KMS-11 (cell line): ENCODE measurements at regions not wholly inside any gene's neighbourhood (a gene's known extent, or its start where the extent isn't known, plus 50 kb on each side); places are given as distances from the start of the nearest gene placed in this dataset.

Experiments
- H2AFZ ChIP-seq: fragments of 200-600 bp; sonication (generic); 2 replicates; pipeline ENCODE4 v1.6.1; 2016; ENCODE audit warnings: antibody characterized with exemption, mixed run types, low read depth
- H3K27ac ChIP-seq: fragments of 200-600 bp; sonication (generic); 2 replicates; pipeline ENCODE4 v1.6.1; 2016; ENCODE audit warnings: mild to moderate bottlenecking, mixed run types
- H3K27me3 ChIP-seq: fragments of 200-600 bp; sonication (generic); 2 replicates; pipeline ENCODE4 v1.6.1; 2017; ENCODE audit warnings: mild to moderate bottlenecking, low read depth, mixed run types, moderate library complexity; ENCODE audit not compliant: insufficient read depth
- H3K36me3 ChIP-seq: fragments of 200-600 bp; sonication (generic); 2 replicates; pipeline ENCODE4 v1.6.1; 2017; ENCODE audit warnings: mild to moderate bottlenecking, mixed run types; ENCODE audit not compliant: insufficient read depth
- H3K4me1 ChIP-seq: fragments of 200-600 bp; sonication (generic); 2 replicates; pipeline ENCODE4 v1.6.1; 2016; ENCODE audit warnings: mild to moderate bottlenecking, low read depth, mixed run types; ENCODE audit not compliant: poor library complexity, severe bottlenecking
- H3K4me2 ChIP-seq: fragments of 200-600 bp; sonication (generic); 2 replicates; pipeline ENCODE4 v1.7.0; 2016; ENCODE audit warnings: mild to moderate bottlenecking, mixed run types
- H3K4me3 ChIP-seq: fragments of 200-600 bp; sonication (generic); IDR thresholded peaks from 2 replicates; pipeline ENCODE4 v1.6.1; 2017; ENCODE audit warnings: low read depth, low read length, mixed read lengths; ENCODE audit not compliant: insufficient read depth
- H3K79me2 ChIP-seq: fragments of 200-600 bp; sonication (generic); 2 replicates; pipeline ENCODE4 v1.6.1; 2016; ENCODE audit warnings: low read depth, mixed run types; ENCODE audit not compliant: insufficient read depth
- H3K9ac ChIP-seq: fragments of 200-600 bp; sonication (generic); 2 replicates; pipeline ENCODE4 v1.6.1; 2016; ENCODE audit warnings: mild to moderate bottlenecking, mixed run types
- H4K20me1 ChIP-seq: fragments of 200-600 bp; sonication (generic); 2 replicates; pipeline ENCODE4 v1.6.1; 2016; ENCODE audit warnings: mild to moderate bottlenecking, mixed run types; ENCODE audit not compliant: insufficient read depth
- TF ChIP-seq, protein P1 (sequence below): fragments of 200-600 bp; sonication (generic); conservative IDR thresholded peaks from 2 replicates; pipeline ENCODE4 v1.6.1; 2017; ENCODE audit warnings: low read depth, mild to moderate bottlenecking, antibody characterized with exemption, low read length, moderate library complexity, mixed read lengths

- H2AFZ ChIP-seq: no peak overlapping the region
- no peak overlapping the region for H3K4me3 ChIP-seq
- no peaks in the 10 kb centered on the region for H3K4me1 ChIP-seq
- no peak overlapping the region for H3K27ac ChIP-seq
- H4K20me1 ChIP-seq: no peaks in the 10 kb centered on the region
- H3K9ac ChIP-seq: no peak overlapping the region
- no peak overlapping the region for H3K4me2 ChIP-seq
- no peaks in the 10 kb centered on the region for H3K27me3 ChIP-seq
- TF ChIP-seq, protein P1, sequence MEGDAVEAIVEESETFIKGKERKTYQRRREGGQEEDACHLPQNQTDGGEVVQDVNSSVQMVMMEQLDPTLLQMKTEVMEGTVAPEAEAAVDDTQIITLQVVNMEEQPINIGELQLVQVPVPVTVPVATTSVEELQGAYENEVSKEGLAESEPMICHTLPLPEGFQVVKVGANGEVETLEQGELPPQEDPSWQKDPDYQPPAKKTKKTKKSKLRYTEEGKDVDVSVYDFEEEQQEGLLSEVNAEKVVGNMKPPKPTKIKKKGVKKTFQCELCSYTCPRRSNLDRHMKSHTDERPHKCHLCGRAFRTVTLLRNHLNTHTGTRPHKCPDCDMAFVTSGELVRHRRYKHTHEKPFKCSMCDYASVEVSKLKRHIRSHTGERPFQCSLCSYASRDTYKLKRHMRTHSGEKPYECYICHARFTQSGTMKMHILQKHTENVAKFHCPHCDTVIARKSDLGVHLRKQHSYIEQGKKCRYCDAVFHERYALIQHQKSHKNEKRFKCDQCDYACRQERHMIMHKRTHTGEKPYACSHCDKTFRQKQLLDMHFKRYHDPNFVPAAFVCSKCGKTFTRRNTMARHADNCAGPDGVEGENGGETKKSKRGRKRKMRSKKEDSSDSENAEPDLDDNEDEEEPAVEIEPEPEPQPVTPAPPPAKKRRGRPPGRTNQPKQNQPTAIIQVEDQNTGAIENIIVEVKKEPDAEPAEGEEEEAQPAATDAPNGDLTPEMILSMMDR: no peak
- H3K36me3 ChIP-seq: no peaks in the 10 kb centered on the region
- H3K79me2 ChIP-seq: no peaks in the 10 kb centered on the region
Observed at GRCh38 chr19:27720155-27720554, 1492.8 kb downstream of the UQCRFS1 start.

DNA sequence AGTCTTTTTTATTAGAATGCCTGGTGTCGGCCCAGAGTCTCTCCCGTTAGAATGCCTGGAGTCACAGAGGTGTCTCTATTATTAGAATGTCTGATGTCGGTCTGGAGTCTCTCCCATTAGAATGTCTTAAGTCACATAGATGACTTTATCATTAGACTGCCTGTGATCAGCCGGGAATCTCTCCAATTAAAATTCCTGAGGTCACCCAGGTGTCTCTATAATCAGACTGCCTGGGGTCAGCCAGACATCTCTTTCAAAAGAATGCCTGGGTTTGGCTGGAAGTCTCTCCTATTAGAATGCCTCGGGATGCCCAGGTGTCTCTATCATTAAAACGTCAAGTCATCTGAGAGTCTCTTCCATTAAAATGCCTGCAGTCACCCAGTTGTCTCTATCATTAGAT, 1493.9 kb downstream of the UQCRFS1 start:
- no peaks in the 10 kb centered on the region for H3K27me3 ChIP-seq
- H3K9ac ChIP-seq: no peak overlapping the region
- no peaks in the 10 kb centered on the region for H4K20me1 ChIP-seq
- H3K27ac ChIP-seq: no peak overlapping the region
- no peak overlapping the region for H3K4me2 ChIP-seq
- H3K4me3 ChIP-seq: no peak overlapping the region
- H3K4me1 ChIP-seq: no peaks in the 10 kb centered on the region
- H3K79me2 ChIP-seq: no peaks in the 10 kb centered on the region
- no peak overlapping the region for H2AFZ ChIP-seq
- H3K36me3 ChIP-seq: no peaks in the 10 kb centered on the region
- TF ChIP-seq, protein P1: no peak

GRCh38 chr19:27718234-27718633, 1494.7 kb downstream of the UQCRFS1 start:
- Histone ChIP-seq H3K4me1 (no peaks in the 10 kb centered on the region), H3K4me3 (no peak overlapping the region), H3K27ac (no peak overlapping the region), H4K20me1 (no peaks in the 10 kb centered on the region), H3K9ac (no peak overlapping the region), H2AFZ (no peak overlapping the region), H3K27me3 (no peaks in the 10 kb centered on the region), H3K36me3 (no peaks in the 10 kb centered on the region), H3K79me2 (no peaks in the 10 kb centered on the region), H3K4me2 (no peak overlapping the region)
- TF ChIP-seq, protein P1: no peak

GRCh38 chr19:27717825-27718224, 1495.1 kb downstream of the UQCRFS1 start:
- no peaks in the 10 kb centered on the region for H3K27me3 ChIP-seq
- no peak overlapping the region for H3K4me2 ChIP-seq
- H3K27ac ChIP-seq: no peak overlapping the region
- no peaks in the 10 kb centered on the region for H3K36me3 ChIP-seq
- H3K79me2 ChIP-seq: no peaks in the 10 kb centered on the region
- TF ChIP-seq, protein P1: no peak
- H3K4me1 ChIP-seq: no peaks in the 10 kb centered on the region
- no peak overlapping the region for H2AFZ ChIP-seq
- H3K9ac ChIP-seq: no peak overlapping the region
- H4K20me1 ChIP-seq: no peaks in the 10 kb centered on the region
- no peak overlapping the region for H3K4me3 ChIP-seq

DNA sequence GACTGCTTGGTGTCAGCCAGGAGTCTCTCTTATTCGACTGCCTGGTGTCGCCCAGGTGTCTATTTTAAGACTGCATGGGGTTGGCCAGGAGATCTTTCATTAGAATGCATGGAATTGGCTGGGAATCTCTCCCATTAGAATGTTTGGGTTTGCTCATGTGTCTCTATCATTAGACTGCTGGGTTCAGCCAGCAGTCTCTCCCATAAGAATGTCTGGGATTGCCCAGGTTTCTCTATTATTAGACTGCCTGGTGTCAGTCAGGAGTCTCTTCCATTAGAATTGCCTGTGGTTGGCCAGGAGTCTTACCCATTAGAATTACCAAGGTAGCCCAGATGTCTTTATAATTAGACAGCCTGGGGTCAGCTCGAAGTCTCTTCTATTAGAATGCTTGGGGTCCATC, 1496.0 kb downstream of the UQCRFS1 start:
- TF ChIP-seq, protein P1: no peak
- no peaks in the 10 kb centered on the region for H3K27me3 ChIP-seq
- no peaks in the 10 kb centered on the region for H4K20me1 ChIP-seq
- no peak overlapping the region for H3K27ac ChIP-seq
- H3K9ac ChIP-seq: no peak overlapping the region
- no peak overlapping the region for H3K4me2 ChIP-seq
- no peaks in the 10 kb centered on the region for H3K79me2 ChIP-seq
- H2AFZ ChIP-seq: no peak overlapping the region
- H3K4me3 ChIP-seq: no peak overlapping the region
- H3K36me3 ChIP-seq: no peaks in the 10 kb centered on the region
- H3K4me1 ChIP-seq: no peaks in the 10 kb centered on the region
